ENCODE measurements at regions not wholly inside any gene's neighbourhood (a gene's known extent, or its start where the extent isn't known, plus 50 kb on each side); places are given as distances from the start of the nearest gene placed in this dataset.

- Histone ChIP-seq H3K9ac (no peak overlapping the region), H4K20me1 (ENCODE audit: insufficient read depth) (no peaks in the 10 kb centered on the region), H3K27ac (ENCODE audit: low read depth in 2 of 2, low read length in 1 of 2) (no peak overlapping the region), H3K9me2 (no peaks in the 10 kb centered on the region), H3K4me1 (ENCODE audit: control insufficient read depth in 1 of 2, insufficient read depth in 2 of 2, low read depth in 1 of 2, low read length in 1 of 2) (no peaks in the 10 kb centered on the region), H2AFZ (ENCODE audit: low read depth) (no peak overlapping the region), H3K9me3 (no peaks in the 10 kb centered on the region), H3K4me3 (ENCODE audit: low read depth in 2 of 2, low read length in 1 of 2) (no peak overlapping the region), H3F3A (replicated peaks; ENCODE audit: insufficient read depth) (no peaks in the 10 kb centered on the region), H3K79me2 (ENCODE audit: insufficient read depth) (no peaks in the 10 kb centered on the region), H3K4me2 (no peak overlapping the region), H3K36me3 (replicated peaks in 1 of 2; ENCODE audit: control insufficient read depth in 1 of 2, insufficient read depth in 2 of 2, low read length in 1 of 2) (no peaks in the 10 kb centered on the region), H3K27me3 (ENCODE audit: insufficient read depth) (no peaks in the 10 kb centered on the region)
- TF ChIP-seq IRF3 (IDR thresholded peaks at IDR 0.05; ENCODE audit: low read depth, low read length) (no peak), MXI1 (IDR thresholded peaks at IDR 0.05; ENCODE audit: low read depth, low read length) (no peak), TCF12 (IDR thresholded peaks at IDR 0.05) (no peak), FOSL2 (IDR thresholded peaks at IDR 0.05; ENCODE audit: borderline replicate concordance, low read depth) (no peak), GABPA (IDR thresholded peaks at IDR 0.05; ENCODE audit: low read depth) (no peak), YY1 (IDR thresholded peaks at IDR 0.05; ENCODE audit: low read depth) (no peak), FOXM1 (IDR thresholded peaks at IDR 0.05; ENCODE audit: low read depth) (no peak), EZH2phosphoT487 (IDR thresholded peaks at IDR 0.05; ENCODE audit: borderline replicate concordance, low read depth) (no peak)
- TF ChIP-seq, protein P1, sequence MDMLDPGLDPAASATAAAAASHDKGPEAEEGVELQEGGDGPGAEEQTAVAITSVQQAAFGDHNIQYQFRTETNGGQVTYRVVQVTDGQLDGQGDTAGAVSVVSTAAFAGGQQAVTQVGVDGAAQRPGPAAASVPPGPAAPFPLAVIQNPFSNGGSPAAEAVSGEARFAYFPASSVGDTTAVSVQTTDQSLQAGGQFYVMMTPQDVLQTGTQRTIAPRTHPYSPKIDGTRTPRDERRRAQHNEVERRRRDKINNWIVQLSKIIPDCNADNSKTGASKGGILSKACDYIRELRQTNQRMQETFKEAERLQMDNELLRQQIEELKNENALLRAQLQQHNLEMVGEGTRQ (IDR thresholded peaks at IDR 0.05; ENCODE audit: borderline replicate concordance, low read depth, low read length): no peak
- POLR2A ChIA-PET: no interaction called here
- CTCF ChIA-PET: no interaction called here
- no peak for DNase-seq
- WGBS (ENCODE audit: low lambda C conversion rate): 10% methylated on average over 3 of the region's 3 CpGs
Observed at GRCh38 chr4:66501997-66502396, 831.7 kb upstream of the EPHA5 start.

DNA sequence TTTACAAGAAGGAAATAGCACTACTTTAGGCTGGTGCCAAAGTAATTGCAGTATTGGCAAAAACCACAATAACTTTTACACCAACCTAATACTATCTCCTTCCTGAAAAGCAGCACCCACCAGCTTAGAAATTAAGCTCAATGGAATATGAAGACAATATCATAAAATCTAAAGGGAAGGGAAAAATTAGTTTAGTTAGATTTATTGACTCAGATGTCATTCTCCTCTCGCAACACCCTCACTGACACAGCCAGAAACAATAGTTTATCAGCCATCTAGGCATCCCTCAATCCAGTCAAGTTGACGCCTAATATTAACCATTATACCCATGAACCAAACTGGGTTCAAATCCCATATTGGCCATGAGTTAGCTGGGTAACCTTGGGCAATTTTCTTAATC lies 820.4 kb upstream of the EPHA5 start:
- POLR2A ChIA-PET: no interaction called here

More for the DNA sequence above, 820.4 kb upstream of the EPHA5 start:
- TF ChIP-seq FOXM1 (IDR thresholded peaks at IDR 0.05; ENCODE audit: low read depth): no peak
- no peak for TF ChIP-seq MAX (IDR thresholded peaks at IDR 0.05; ENCODE audit: low read depth)
- no peak for TF ChIP-seq MXI1 (IDR thresholded peaks at IDR 0.05; ENCODE audit: low read depth, low read length)
- no peak for TF ChIP-seq IRF3 (IDR thresholded peaks at IDR 0.05; ENCODE audit: low read depth, low read length)
- no peak for TF ChIP-seq YY1 (IDR thresholded peaks at IDR 0.05; ENCODE audit: low read depth)
- WGBS (ENCODE audit: low lambda C conversion rate): 9% methylated on average over 2 of the region's 2 CpGs
- Histone ChIP-seq H3K9ac (no peak overlapping the region), H3K27ac (ENCODE audit: low read depth in 2 of 2, low read length in 1 of 2) (no peak overlapping the region), H3K9me2 (no peaks in the 10 kb centered on the region; the same call in 1 of the 2 replicates), H3K36me3 (replicated peaks in 1 of 2; ENCODE audit: control insufficient read depth in 1 of 2, insufficient read depth in 2 of 2, low read length in 1 of 2) (no peaks in the 10 kb centered on the region), H3F3A (replicated peaks; ENCODE audit: insufficient read depth) (no peaks in the 10 kb centered on the region), H3K4me1 (ENCODE audit: control insufficient read depth in 1 of 2, insufficient read depth in 2 of 2, low read depth in 1 of 2, low read length in 1 of 2) (no peaks in the 10 kb centered on the region), H2AFZ (ENCODE audit: low read depth) (no peak overlapping the region), H4K20me1 (ENCODE audit: insufficient read depth) (no peaks in the 10 kb centered on the region), H3K79me2 (ENCODE audit: insufficient read depth) (no peaks in the 10 kb centered on the region), H3K4me3 (ENCODE audit: low read depth in 2 of 2, low read length in 1 of 2) (no peak overlapping the region), H3K4me2 (no peak overlapping the region), H3K9me3 (no peaks in the 10 kb centered on the region), H3K27me3 (ENCODE audit: insufficient read depth) (no peaks in the 10 kb centered on the region)
- no peak for DNase-seq
- CTCF ChIA-PET: interaction anchor here (1.0 kb wide), 1 partner anchor 27 kb away, joined by 3 read pairs; no protein-coding TSS in a partner anchor

Data from SK-N-SH (cell line).